Naive thymus-derived CD8-positive, alpha-beta T cell (primary cell): ENCODE measurements at regions not wholly inside any gene's neighbourhood (a gene's known extent, or its start where the extent isn't known, plus 50 kb on each side); places are given as distances from the start of the nearest gene placed in this dataset.

Source experiments
- ATAC-seq, 2 donors: fragments of 150-1000 bp; cut with Tn5 transposase in 1 of 2; sonication (Bioruptor Pico), chemical (Tn5 transposase) in 1 of 2; 1 replicate in 1 of 2; 2 replicates in 1 of 2; pipeline ENCODE4 v1.10.0; 2021; ENCODE audit warnings: mild to moderate bottlenecking in 2 of 2, moderate library complexity in 2 of 2
- POLR2A ChIA-PET: fragments of 350-600 bp; sonication (Branson Sonifier 250); formaldehyde crosslinking; loops from one replicate; lab custom pipeline; 2021; ENCODE audit warnings: antibody characterized with exemption; lab: Charles Lee
- DNase-seq, 10 donors: peaks; one replicate each; pipeline versions ENCODE4 v3.0.0 to v3.0.0-alpha.2; 2020 to 2022
- H3K27ac Mint-ChIP-seq, 10 donors: one replicate each; pipeline ENCODE4 v1.8.0; 2020 to 2022; ENCODE audit warnings: mild to moderate bottlenecking in 10 of 10, mixed read lengths in 10 of 10, moderate library complexity in 4 of 10, inconsistent platforms in 1 of 10
- H3K27me3 Mint-ChIP-seq, 5 donors: one replicate each; pipeline ENCODE4 v1.8.0; 2021 to 2022; ENCODE audit warnings: mixed read lengths in 5 of 5
- H3K36me3 Mint-ChIP-seq, 3 donors: one replicate each; pipeline ENCODE4 v1.8.0; 2020 to 2022; ENCODE audit warnings: mixed read lengths in 3 of 3, mild to moderate bottlenecking in 2 of 3, inconsistent platforms in 1 of 3
- H3K4me1 Mint-ChIP-seq, 4 donors: one replicate each; pipeline ENCODE4 v1.8.0; 2021 to 2022; ENCODE audit warnings: mixed read lengths in 4 of 4
- H3K4me3 Mint-ChIP-seq, 10 donors: one replicate each; pipeline ENCODE4 v1.8.0; 2020 to 2022; ENCODE audit warnings: mild to moderate bottlenecking in 10 of 10, mixed read lengths in 10 of 10, moderate library complexity in 6 of 10, inconsistent platforms in 1 of 10
- H3K9me3 Mint-ChIP-seq, 9 donors: one replicate each; pipeline ENCODE4 v1.8.0; 2020 to 2022; ENCODE audit warnings: mixed read lengths in 9 of 9, mild to moderate bottlenecking in 3 of 9, inconsistent platforms in 1 of 9, moderate library complexity in 1 of 9

DNA sequence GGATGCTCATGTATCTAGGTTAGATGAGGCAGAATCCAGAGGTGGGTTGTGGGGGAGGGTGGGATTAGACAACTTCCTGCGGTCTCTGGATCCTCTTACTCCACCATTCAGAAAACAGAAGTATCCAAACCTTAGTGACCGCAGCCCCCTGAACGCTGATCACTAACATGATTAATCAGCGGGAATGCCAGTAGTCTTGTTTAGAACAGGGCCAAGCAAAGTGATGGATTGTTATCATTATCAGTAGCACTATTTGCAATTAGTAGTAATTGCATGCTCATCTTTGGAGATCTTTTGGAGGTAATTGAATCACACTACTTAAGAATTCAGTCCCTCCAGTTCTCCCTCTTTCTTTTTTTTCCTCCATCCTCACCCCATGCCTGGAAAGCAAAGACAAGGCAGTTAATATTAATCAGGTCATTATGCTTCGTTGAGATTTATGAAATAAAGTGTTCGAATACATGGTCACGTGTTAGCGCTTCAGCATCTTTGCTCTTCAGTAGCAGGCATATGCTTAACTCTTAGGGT is 182.8 kb upstream of the NTF3 start:
- H3K36me3 Mint-ChIP-seq: no peaks in the 10 kb centered on the region
- H3K27ac Mint-ChIP-seq: no peak overlapping the region
- no peaks in the 10 kb centered on the region for H3K4me1 Mint-ChIP-seq
- POLR2A ChIA-PET: no interaction called here
- ATAC-seq: no peak
- no peaks in the 10 kb centered on the region for H3K9me3 Mint-ChIP-seq
- H3K4me3 Mint-ChIP-seq: no peak overlapping the region
- H3K27me3 Mint-ChIP-seq: peaks cover 0 to 8% (median 4%) of the 10 kb centered on the region in 5 donors
- no peak for DNase-seq

DNA sequence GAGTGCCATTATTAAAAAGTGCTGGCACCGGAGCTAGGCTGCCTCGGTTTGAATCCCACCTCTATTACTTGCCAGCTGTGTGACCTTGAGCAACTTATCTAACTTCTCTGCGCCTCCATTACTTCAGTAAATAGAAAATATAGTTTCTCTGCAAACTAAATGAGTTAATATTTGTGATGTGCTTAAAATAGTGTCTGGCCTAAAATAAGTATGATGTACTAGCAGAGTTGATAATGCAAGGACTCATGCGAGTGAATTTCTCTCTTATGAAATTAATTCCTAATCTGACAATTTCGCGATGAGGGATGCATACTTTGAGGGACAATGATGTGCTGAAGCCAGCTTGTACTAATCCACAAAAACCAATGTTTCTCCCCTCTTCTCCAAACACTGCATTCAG is 180.8 kb upstream of the NTF3 start:
- DNase-seq (no peak), ATAC-seq (no peak)
- POLR2A ChIA-PET: no interaction called here
- no peak overlapping the region for H3K27ac Mint-ChIP-seq
- peaks cover 0 to 10% (median 4%) of the 10 kb centered on the region in 5 donors for H3K27me3 Mint-ChIP-seq
- no peaks in the 10 kb centered on the region for H3K4me1 Mint-ChIP-seq
- no peak overlapping the region for H3K4me3 Mint-ChIP-seq
- H3K9me3 Mint-ChIP-seq: no peaks in the 10 kb centered on the region
- no peaks in the 10 kb centered on the region for H3K36me3 Mint-ChIP-seq

DNA sequence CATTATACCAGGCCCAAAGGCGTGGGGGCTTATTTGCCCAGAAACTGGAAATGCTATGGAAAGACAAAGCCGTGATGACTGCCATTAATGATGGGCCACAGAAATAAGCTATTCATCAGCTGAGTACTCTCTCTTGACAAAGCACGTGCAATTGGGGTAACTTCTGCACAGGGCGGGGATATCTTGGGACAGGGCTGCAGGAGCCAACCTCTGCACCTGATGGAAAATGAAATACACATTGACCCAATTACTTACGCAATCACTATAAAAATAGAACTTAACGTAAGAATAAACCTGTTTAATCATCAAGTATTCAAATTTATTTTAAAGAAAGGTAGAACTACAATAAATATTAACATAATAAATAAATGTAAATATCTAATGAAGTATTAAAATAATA is 180.1 kb upstream of the NTF3 start:
- Mint-ChIP-seq H3K9me3 (no peaks in the 10 kb centered on the region), H3K4me1 (no peaks in the 10 kb centered on the region), H3K27ac (no peak overlapping the region), H3K4me3 (no peak overlapping the region), H3K36me3 (no peaks in the 10 kb centered on the region), H3K27me3 (peaks cover 0 to 10% (median 4%) of the 10 kb centered on the region in 5 donors)
- no peak for ATAC-seq
- no peak for DNase-seq
- POLR2A ChIA-PET: no interaction called here

DNA sequence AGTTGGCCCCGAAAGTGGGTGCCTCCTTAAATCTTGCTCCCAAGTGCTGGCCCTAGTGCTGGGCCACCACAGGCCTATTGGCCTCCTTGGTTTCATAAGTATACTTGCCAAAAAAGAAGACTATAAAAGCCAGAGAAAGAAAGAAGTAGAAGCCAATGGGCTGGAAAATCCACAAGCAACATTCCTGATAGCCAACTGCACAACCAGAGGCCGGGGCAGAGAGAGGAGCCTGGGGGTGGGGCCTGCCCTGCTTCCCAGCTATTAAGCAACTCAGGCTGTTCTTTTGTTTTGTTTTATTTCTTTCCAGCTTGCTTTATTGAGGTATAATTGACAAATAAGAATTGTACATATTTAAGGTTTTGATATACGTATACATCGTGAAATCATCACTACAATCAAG is 177.2 kb upstream of the NTF3 start:
- Mint-ChIP-seq H3K27ac (no peak overlapping the region), H3K4me3 (no peak overlapping the region), H3K36me3 (no peaks in the 10 kb centered on the region), H3K9me3 (no peaks in the 10 kb centered on the region), H3K27me3 (peaks cover 3 to 20% (median 7%) of the 10 kb centered on the region in 5 donors), H3K4me1 (no peaks in the 10 kb centered on the region)
- no peak for DNase-seq
- POLR2A ChIA-PET: no interaction called here
- ATAC-seq: no peak

DNA sequence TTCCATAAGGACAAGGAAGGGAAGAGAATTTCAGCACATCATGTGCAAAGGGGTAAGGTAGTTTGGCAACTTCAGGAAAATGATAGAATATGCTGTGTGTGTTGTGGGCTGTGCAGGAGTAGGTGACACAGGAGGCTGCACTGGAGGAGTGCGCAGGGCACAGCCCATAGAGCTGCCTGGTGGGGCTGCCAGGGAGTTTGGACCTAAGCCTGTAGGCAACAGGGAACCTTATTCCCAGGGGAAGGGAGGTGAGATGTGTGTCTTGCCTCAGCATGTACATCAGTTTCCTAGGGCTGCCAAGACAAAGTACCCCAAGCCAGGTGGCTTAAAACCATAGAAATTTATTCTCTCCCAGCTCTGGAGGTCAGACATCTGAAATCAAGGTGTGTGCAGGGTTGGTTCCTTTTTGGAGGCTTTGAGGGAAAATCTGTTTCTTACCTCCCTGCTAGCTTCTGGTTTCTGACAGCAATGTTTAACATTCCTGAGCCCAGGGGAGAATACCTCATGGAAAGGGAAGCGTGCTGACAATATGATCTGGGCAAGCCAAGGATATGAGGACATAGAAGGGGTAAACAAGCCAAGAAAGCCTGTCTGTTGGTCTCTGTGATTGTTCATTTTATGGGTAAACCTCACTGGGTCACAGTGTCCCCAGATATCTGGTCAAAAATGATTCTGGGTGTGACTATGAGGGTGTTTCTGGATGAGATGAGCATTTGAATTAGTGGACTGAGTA is 174.0 kb upstream of the NTF3 start:
- POLR2A ChIA-PET: no interaction called here

DNA sequence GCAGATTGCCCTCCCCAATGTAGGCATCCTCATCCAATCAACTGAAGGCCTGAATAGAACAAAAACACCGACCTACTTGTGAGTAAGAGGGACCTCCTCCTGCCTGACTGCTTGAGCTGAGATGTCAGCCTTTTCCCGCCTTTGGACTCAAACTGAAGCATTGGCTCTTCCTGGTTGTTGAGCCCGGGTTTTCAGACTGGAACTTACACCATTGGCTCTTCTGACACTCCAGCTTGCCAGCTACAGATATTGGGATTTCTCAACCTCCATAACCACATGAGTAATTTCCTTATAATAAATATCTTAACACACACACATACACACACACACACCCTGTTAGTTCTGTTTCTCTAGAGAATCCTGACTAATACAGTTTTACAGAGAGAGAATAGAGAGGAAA is 173.4 kb upstream of the NTF3 start:
- H3K4me1 Mint-ChIP-seq: no peaks in the 10 kb centered on the region
- POLR2A ChIA-PET: no interaction called here

More for the DNA sequence above, 174.0 kb upstream of the NTF3 start:
- DNase-seq (no peak), ATAC-seq (no peak)
- Mint-ChIP-seq H3K27me3 (peaks cover 3 to 12% (median 3%) of the 10 kb centered on the region in 5 donors), H3K27ac (no peak overlapping the region), H3K4me3 (no peak overlapping the region), H3K36me3 (no peaks in the 10 kb centered on the region), H3K9me3 (no peaks in the 10 kb centered on the region), H3K4me1 (no peaks in the 10 kb centered on the region)

DNA sequence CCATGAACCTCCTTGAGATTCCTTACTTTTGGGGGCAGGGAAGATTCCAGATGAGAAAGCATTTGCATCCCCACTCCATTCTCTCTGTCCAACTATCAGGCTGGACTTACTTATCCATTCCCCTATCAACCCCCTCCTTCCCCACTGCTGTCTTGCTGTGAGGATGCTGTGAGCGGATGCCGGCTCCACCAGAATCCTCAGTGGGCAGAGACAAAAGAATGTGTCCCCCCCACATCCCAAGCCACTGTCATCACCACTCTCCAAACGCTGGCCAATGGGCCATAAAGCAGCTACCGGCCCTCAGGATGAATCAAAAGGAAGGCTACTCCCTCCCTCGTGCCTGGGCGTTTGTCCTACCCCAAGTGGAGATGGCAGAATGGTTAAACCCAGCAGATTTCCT is 173.0 kb upstream of the NTF3 start:
- no peaks in the 10 kb centered on the region for H3K4me1 Mint-ChIP-seq
- POLR2A ChIA-PET: no interaction called here
- no peak for DNase-seq
- no peak overlapping the region for H3K27ac Mint-ChIP-seq
- H3K27me3 Mint-ChIP-seq: peaks cover 3 to 12% (median 3%) of the 10 kb centered on the region in 5 donors
- H3K4me3 Mint-ChIP-seq: no peak overlapping the region
- H3K36me3 Mint-ChIP-seq: no peaks in the 10 kb centered on the region
- no peaks in the 10 kb centered on the region for H3K9me3 Mint-ChIP-seq
- ATAC-seq: no peak

More for the DNA sequence above, 173.4 kb upstream of the NTF3 start:
- H3K9me3 Mint-ChIP-seq: no peaks in the 10 kb centered on the region
- ATAC-seq: no peak
- H3K36me3 Mint-ChIP-seq: no peaks in the 10 kb centered on the region
- peaks cover 3 to 12% (median 3%) of the 10 kb centered on the region in 5 donors for H3K27me3 Mint-ChIP-seq
- no peak overlapping the region for H3K27ac Mint-ChIP-seq
- no peak overlapping the region for H3K4me3 Mint-ChIP-seq
- DNase-seq: no peak

DNA sequence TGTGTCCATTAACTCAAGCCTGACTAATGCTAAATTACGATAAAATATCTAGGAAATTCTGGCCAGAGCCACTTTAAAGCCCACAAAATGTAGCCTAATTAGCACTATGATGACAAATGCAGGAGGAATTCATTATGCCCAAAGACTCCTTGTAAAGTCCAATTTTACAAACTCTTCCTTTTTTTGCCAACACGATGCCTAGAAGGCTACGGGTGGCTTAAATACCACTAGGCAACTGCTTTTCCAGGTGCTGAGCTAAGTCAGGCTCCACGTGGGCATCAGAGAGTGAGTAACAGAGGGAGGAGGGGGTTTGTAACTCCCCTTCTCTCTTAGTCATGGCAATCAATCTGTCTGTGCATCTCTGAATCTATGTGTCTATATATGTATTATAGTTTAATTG is 172.4 kb upstream of the NTF3 start:
- Mint-ChIP-seq H3K36me3 (no peaks in the 10 kb centered on the region), H3K9me3 (no peaks in the 10 kb centered on the region)
- ATAC-seq: no peak

DNA sequence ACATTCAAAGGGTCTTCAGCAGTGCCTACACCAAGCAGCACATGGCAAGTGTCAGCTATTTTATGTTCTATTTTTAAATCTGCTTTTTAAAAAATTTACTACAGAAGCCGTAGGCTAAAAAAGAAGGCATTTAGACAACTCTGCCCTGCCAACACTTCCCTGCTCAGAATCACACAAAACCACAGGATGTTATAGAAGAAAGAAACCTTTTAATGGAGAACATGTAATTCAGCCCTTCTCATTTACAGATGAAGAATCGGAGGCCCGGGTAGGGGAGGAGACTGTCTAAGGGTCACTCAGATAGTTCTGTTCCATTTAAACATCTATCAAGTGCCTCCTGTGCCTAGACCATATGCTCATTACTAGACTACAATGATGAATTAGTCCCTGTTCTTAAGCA is 171.8 kb upstream of the NTF3 start:
- no peak for ATAC-seq
- Mint-ChIP-seq H3K9me3 (no peaks in the 10 kb centered on the region), H3K27ac (no peak overlapping the region), H3K4me1 (no peaks in the 10 kb centered on the region), H3K36me3 (no peaks in the 10 kb centered on the region), H3K27me3 (peaks cover 3 to 12% (median 5%) of the 10 kb centered on the region in 5 donors), H3K4me3 (no peak overlapping the region)
- DNase-seq: no peak
- POLR2A ChIA-PET: no interaction called here

More for the DNA sequence above, 172.4 kb upstream of the NTF3 start:
- Mint-ChIP-seq H3K27me3 (peaks cover 3 to 12% (median 3%) of the 10 kb centered on the region in 5 donors), H3K4me1 (no peaks in the 10 kb centered on the region), H3K4me3 (no peak overlapping the region), H3K27ac (no peak overlapping the region)
- POLR2A ChIA-PET: no interaction called here
- no peak for DNase-seq

DNA sequence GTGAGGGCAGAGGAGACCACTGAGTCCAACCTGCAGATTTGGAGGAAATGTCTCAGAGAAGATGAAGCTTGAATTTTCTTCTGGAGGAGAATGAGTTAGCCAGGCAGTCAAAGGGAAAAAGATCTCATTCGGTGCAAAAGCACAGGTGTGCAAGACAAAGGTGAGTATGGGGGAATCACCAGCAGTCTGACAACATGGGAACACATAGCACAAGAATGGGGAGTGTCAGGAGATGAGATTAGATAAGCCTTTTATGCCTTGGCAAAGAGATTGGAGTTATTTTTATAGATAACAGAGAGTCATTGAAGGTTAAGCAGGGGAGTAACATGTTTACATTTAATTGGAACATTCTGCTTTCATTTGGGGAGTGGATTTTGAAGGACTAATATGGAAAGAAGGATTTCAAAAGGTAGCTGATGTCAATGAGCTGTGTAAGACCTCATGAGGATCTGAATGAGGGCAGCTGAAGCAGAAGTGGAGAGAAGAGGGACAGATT is 171.3 kb upstream of the NTF3 start:
- POLR2A ChIA-PET: no interaction called here
- H3K36me3 Mint-ChIP-seq: no peaks in the 10 kb centered on the region
- no peak overlapping the region for H3K4me3 Mint-ChIP-seq
- no peak for DNase-seq
- H3K4me1 Mint-ChIP-seq: no peaks in the 10 kb centered on the region
- H3K27ac Mint-ChIP-seq: no peak overlapping the region
- peaks cover 3 to 12% (median 5%) of the 10 kb centered on the region in 5 donors for H3K27me3 Mint-ChIP-seq
- no peaks in the 10 kb centered on the region for H3K9me3 Mint-ChIP-seq
- ATAC-seq: no peak

DNA sequence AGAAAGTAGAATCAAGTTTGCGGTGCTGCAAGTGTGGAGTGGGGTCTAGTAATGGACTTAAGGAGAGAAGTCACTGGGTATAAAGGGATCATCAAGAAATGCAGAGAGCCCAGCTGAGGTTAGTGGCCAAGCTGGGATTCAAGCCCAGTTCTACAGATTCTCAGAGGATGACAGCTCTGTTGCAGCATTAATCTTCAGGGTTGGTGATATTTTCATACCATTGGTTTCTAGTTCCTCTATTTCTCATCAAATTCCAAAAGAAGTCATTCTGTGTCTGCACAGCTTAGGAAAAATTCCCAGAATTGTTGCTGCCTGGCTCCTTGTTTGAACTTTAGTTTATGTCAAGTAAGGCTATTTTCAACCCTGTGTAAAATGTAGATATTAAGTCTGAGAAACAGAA is 169.5 kb upstream of the NTF3 start:
- Mint-ChIP-seq H3K27me3 (peaks cover 0 to 5% (median 3%) of the 10 kb centered on the region in 5 donors), H3K9me3 (peaks cover 0 to 3% (median 0%) of the 10 kb centered on the region in 9 donors)

DNA sequence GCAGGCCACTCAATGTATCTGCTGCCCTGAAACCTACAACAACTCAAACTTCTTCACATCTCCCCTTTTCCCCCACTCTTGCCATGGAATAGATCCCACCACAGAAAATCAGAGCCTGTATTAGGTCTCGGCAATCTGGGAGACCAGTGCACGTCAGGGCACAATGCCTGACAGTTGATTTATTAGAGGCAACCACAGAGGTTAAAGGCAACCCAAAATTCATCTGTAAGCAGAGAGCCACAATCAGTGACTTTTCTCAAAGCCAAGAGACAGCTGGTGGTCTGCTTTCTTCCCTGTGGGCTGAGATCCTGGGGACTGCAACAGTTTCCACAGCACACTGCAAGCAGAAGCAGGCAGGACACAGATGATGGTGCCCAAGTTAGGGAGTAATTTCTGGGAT is 169.0 kb upstream of the NTF3 start:
- H3K27me3 Mint-ChIP-seq: peaks cover 0 to 2% (median 0%) of the 10 kb centered on the region in 5 donors
- no peak overlapping the region for H3K4me3 Mint-ChIP-seq
- DNase-seq (no peak), ATAC-seq (no peak)
- no peak overlapping the region for H3K27ac Mint-ChIP-seq
- peaks cover 0 to 3% (median 0%) of the 10 kb centered on the region in 9 donors for H3K9me3 Mint-ChIP-seq
- H3K4me1 Mint-ChIP-seq: no peaks in the 10 kb centered on the region
- POLR2A ChIA-PET: no interaction called here
- H3K36me3 Mint-ChIP-seq: no peaks in the 10 kb centered on the region

More for the DNA sequence above, 169.5 kb upstream of the NTF3 start:
- POLR2A ChIA-PET: no interaction called here
- no peak overlapping the region for H3K27ac Mint-ChIP-seq
- H3K4me3 Mint-ChIP-seq: no peak overlapping the region
- no peaks in the 10 kb centered on the region for H3K36me3 Mint-ChIP-seq
- no peaks in the 10 kb centered on the region for H3K4me1 Mint-ChIP-seq
- DNase-seq (no peak), ATAC-seq (no peak)

DNA sequence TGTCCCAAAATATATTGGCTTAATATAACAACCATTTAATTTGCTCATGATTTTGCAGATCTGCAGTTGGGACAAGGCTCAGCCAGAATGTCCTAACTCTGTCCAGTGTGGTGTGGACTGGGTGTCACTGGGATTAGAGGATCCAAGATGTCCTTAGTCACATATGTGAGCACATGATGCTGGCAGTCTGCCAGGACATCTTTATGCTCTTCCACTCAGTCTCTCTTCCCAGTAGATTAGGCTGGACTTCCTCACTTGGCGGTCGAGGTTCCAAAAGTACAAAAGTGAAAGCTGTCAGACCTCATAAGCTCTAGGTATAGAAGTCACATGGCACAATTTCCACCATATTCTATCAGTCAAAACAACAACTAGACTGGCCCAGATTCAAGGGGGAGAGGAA is 167.9 kb upstream of the NTF3 start:
- Mint-ChIP-seq H3K4me3 (no peak overlapping the region), H3K27ac (no peak overlapping the region), H3K27me3 (peaks cover 0 to 2% (median 0%) of the 10 kb centered on the region in 5 donors), H3K36me3 (no peaks in the 10 kb centered on the region), H3K9me3 (peaks cover 0 to 3% (median 0%) of the 10 kb centered on the region in 9 donors), H3K4me1 (no peaks in the 10 kb centered on the region)
- ATAC-seq: no peak
- no peak for DNase-seq
- POLR2A ChIA-PET: no interaction called here
